HG03175 (cell line): ENCODE measurements at regions not wholly inside any gene's neighbourhood (a gene's known extent, or its start where the extent isn't known, plus 50 kb on each side); places are given as distances from the start of the nearest gene placed in this dataset.

Source experiments
- ATAC-seq: cut with Tn5 transposase; IDR thresholded peaks from one replicate; pipeline ENCODE4 v1.9.1; 2021; ENCODE audit warnings: mild to moderate bottlenecking, moderate library complexity; ENCODE audit not compliant: unreplicated experiment

DNA sequence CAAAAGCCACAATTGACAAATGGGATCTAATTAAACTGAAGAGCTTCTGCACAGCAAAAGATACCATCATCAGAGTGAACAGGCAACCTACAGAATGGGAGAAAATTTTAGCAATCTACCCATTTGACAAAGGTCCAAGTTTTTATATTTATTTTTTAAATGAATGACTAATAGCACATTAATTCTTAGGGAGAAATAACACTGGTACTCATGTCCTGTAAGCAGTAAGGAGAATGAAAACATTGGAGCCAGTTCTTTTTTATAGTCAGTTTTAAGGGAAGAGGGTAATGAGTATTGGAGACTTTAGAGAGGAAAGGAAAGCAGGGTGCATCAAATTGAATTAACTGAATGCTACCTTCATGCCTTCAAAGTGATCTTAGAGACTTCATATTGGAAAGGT lies 404.7 kb upstream of the TGFBR2 start:
- no peak for ATAC-seq

- no peak for ATAC-seq
Observed at GRCh38 chr3:30203301-30203700, 403.1 kb upstream of the TGFBR2 start.

DNA sequence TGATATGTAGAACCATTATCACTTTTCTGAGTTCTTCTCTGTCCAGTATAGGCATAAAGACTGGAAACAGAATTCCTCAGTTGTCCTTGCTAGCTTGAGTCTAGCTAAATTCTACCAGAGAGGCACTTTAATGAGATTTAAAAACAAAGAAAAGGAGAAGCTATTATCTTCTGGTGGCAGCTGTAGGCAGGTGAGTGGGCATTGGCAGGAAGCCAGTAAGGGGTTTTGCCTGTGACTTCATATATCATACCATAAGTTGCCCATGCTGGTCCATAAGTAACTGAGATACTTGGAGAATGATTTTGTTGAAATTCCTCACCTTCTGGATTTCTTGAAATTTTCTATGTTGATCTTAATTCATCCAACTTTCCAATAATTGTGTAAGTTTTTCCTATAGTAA lies 402.3 kb upstream of the TGFBR2 start:
- no peak for ATAC-seq

- no peak for ATAC-seq
Observed at GRCh38 chr3:30206051-30206450, 400.4 kb upstream of the TGFBR2 start.

DNA sequence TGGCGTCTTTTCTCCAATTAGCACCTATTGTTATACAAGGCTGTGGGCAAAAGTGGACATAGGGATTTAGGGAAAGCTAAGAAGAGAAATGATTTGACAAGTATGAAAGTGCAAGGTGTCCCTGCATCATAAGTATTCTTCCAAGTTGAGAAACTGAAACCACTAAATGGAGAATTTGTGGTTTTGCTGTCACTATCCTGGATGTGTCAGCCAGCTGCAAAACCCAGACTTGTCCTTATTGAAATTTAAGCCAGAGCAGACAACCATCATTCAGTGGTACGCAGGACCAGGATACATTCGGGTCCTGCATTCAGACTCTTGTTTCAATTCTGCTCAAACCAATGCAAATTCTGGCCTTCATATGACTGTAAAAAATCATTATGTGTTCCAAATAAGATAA lies 384.8 kb upstream of the TGFBR2 start:
- ATAC-seq = no peak

DNA sequence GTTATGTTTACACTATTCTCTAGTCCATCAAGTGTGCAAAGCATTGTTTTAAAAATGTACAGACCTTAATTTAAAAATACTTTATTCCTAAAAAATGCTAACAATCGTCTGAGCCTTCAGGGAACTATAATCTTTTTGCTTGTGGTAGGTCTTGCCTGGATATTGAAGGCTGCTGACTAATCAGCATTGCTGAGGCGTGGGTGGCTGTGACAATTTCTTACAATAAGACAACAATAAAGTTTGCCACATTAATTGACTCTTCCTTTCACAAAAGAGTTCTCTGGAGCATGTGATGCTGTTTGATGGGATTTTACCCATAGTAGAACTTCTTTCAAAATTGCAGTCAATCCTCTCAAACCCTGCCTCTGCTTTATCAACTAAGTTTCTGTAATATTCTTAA lies 384.0 kb upstream of the TGFBR2 start:
- no peak for ATAC-seq

DNA sequence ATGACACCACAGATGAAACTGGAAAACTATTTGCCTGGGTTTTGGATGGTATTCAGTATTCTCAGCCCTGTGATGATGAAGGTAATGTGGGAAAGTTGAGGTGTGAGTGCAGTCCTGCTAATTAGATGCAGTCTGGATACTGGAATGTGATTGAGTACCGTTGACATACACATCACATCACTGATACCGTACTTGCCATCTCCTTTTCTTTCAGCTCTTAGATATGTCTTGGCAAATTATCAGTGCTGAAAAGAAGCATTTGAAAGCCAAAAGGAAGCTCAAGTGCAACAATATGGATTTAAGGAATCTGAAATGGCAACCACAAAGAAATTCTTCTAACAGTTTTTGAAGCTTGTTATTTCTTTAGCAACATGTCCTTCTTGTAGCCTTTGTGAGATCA lies 381.4 kb upstream of the TGFBR2 start:
- no peak for ATAC-seq

DNA sequence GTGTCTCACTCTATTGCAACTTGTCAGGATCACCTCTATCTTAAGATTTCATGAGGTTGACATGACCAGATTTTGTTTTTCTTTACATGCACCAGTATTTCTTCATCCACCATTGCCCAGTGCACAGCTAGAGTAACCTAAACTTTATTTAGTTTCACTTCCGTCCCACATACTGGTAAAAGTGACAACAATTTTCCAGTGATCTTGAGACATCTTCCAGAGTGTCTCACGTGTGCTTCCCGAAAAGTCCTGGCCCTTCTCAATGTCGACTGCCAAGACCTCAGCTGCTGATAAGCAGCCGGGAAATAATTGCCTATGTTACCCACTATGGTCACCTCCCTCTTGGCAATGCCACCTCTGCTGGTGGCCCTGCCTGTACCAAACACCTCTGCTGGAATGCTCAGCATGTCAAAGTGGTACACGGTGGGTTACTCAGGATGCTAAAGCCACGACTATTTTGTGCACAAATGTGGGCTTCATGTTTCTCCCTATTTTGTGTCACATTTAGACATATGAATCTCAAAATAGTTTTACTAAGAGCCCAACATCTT lies 379.7 kb upstream of the TGFBR2 start:
- no peak for ATAC-seq

DNA sequence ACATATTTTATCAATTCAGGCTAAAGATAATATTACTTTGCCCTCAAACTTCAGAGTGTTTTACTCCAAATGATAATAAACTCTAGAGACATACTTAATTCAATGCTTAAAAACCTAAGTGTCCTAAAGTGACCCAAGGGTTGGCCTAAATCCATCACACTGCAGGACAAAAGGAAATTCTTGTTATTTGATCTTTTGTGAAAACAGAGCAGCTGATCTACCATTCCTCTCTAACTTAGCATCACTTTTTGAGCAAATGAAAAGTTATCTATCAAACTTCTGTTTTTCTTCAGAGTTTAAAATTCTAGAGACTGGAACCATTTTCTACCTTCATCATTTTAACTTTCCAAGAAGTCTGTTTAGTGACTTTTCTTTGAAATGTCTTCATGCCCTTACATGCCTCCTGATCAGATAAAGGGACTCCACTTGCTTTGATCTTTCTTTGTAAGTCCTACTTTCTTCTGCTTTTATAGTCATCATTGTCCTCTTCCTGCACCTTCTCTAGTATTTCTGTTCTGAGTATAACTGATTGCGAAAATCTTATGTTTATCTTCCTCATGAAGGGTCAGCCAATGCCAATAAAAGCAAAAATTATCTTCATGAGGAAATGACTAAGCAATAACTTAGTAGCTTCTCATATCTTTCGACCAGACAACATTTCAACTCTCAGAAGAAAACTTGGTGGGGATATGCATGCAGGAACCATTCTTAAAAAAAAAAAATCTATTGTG lies 378.7 kb upstream of the TGFBR2 start:
- no peak for ATAC-seq

- no peak for ATAC-seq
Observed at GRCh38 chr3:30228302-30228631, 378.1 kb upstream of the TGFBR2 start.

DNA sequence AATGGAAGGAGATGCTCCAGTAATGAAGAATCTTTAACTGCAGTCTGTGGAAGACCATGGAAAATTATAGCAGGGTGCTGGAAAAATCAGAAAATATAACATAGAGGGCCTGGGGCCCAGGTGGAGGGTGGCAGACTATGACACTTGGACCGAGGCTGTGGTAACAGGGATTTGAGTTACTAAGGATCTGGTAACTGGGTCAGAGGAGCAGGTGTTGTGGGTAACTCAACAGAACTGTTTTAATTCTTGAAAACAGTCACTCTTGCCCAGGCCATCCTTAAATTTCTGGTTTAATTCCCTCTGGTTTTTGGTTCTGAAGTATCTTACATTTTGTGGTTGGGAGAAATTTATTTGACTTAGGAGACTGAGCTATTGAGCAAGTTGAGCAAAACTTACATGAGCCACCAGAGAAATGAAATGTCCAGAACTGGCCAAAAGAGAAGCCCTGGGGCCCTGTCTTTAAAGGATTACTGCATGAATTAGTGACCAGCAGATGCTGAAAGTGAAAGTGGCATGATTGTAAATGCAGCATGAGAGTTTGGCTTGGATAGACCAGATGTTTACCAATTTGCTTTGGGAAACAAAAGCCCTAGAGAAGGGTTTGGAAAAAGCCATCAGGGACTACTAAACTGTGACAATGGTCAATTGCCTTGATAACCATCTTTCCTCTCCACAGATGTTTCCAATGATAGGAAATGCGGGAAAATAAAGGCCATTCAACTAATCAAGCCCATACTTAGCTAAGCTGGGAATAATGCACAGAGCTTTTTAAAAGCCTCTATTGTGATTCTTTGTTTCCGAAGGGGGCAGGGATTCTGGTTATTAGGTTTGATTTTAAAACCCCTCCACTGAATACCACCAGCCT lies 374.9 kb upstream of the TGFBR2 start:
- no peak for ATAC-seq

DNA sequence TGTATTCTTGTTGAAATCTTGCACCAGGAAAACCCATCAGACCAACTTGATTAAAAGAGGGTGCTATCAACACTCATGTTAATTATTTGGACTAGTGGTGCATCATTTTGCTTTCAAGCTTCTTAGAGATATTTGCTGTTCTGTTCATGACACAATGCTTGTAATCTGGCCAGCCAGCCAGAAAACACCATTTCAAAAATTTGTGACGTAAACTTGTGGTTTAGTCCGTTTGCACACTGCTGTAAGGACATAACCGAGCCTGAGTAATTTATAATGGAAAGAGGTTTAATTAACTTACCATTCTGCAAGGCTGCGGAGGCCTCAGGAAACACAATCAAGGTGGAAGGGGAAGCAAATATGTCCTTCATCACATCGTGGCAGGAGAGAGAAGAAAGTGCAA lies 374.3 kb upstream of the TGFBR2 start:
- no peak for ATAC-seq

DNA sequence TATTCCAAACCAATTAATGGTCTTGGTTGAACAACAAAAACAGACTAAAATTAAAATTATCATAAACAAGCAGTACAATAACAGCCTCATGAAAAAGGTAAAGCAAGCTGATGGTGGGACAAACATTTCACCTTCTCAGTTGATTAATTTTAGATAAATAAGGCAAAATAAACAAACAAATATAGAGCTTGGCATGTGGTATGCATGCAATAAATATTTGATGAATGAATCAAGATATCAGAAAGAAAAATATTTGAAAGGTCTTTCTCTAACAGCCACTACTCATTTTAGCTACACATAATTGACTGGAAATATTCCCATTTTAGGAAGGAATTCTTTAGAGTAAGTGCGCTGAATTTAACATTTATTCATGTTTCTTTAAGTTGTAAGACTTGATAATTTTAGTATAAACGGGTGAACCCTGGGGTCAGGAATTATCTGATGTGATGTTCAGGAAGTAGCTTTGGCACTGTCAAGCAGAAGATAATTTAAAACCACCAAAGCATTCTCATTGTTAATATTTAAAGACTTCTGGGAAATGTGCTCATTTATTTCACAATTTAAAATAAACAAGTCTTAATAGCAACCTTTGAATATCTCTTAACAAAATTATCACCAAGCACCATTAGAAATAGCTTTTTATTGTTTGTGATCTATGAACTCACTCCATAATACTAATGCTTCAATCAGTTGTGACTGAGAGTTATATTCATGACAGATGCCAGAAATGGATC lies 372.3 kb upstream of the TGFBR2 start:
- ATAC-seq = no peak

GRCh38 chr3:30236011-30236410 lies 370.4 kb upstream of the TGFBR2 start:
- ATAC-seq = no peak

GRCh38 chr3:30241721-30242120 lies 364.7 kb upstream of the TGFBR2 start:
- ATAC-seq = no peak

GRCh38 chr3:30245858-30246622 lies 360.4 kb upstream of the TGFBR2 start:
- ATAC-seq = no peak

- ATAC-seq = peak; percentile 78
Observed at GRCh38 chr3:30248423-30248822, 358.0 kb upstream of the TGFBR2 start.

GRCh38 chr3:30252474-30252873 lies 353.9 kb upstream of the TGFBR2 start:
- ATAC-seq = no peak

DNA sequence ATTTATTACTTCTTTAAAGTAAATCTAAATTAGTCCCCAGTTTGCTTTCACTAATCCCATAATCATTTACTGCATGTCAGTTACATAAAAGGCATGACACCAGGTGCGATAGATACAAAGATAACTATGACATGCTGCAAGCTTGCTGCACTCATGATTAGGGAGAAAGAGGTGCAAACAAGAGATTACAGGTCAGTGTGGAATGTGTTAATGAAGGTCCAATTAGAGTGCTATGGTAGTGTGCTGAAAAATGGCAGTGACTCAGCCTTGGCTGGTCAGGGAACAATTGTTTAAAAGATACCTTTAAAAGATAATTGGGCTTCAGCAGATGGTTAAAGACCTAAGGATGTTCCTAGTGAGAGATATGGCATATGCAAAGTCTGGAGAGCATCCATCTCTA lies 352.6 kb upstream of the TGFBR2 start:
- no peak for ATAC-seq

- no peak for ATAC-seq
Observed at GRCh38 chr3:30256474-30256873, 349.9 kb upstream of the TGFBR2 start.
